NCI-H2107 treated with DMSO at 0.1 percent for 48 hours (cell line): ENCODE measurements at regions not wholly inside any gene's neighbourhood (a gene's known extent, or its start where the extent isn't known, plus 50 kb on each side); places are given as distances from the start of the nearest gene placed in this dataset.

ENCODE experiments used
- DNase-seq: peaks from one replicate; lab custom pipeline; 2025; ENCODE audit not compliant: unreplicated experiment; lab: John Stamatoyannopoulos, UW

- DNase-seq = no peak
Observed at GRCh38 chr4:96521046-96521536, 681.2 kb downstream of the PDHA2 start.

GRCh38 chr4:96523611-96524010 is 683.7 kb downstream of the PDHA2 start:
- no peak for DNase-seq

- no peak for DNase-seq
Observed at GRCh38 chr4:96524311-96524875, 684.5 kb downstream of the PDHA2 start.

- DNase-seq = no peak
Observed at GRCh38 chr4:96525898-96526297, 686.0 kb downstream of the PDHA2 start.

GRCh38 chr4:96526625-96527024 is 686.7 kb downstream of the PDHA2 start:
- no peak for DNase-seq

GRCh38 chr4:96531836-96532235 is 691.9 kb downstream of the PDHA2 start:
- no peak for DNase-seq

GRCh38 chr4:96543346-96543745 is 703.5 kb downstream of the PDHA2 start:
- DNase-seq = no peak

- DNase-seq = no peak
Observed at GRCh38 chr4:96558466-96558865, 718.6 kb downstream of the PDHA2 start.

GRCh38 chr4:96566755-96567154 is 726.9 kb downstream of the PDHA2 start:
- DNase-seq = no peak

GRCh38 chr4:96585304-96585703 is 745.4 kb downstream of the PDHA2 start:
- no peak for DNase-seq

GRCh38 chr4:96593422-96593821 is 753.5 kb downstream of the PDHA2 start:
- no peak for DNase-seq

GRCh38 chr4:96598465-96598864 is 758.6 kb downstream of the PDHA2 start:
- no peak for DNase-seq

- DNase-seq = peak; percentile 1
Observed at GRCh38 chr4:96599752-96600151, 759.9 kb downstream of the PDHA2 start.

- DNase-seq = peak; percentile 0
Observed at GRCh38 chr4:96602661-96603060, 762.8 kb downstream of the PDHA2 start.

GRCh38 chr4:96603641-96604040 is 763.7 kb downstream of the PDHA2 start:
- DNase-seq = no peak

GRCh38 chr4:96606451-96606850 is 766.6 kb downstream of the PDHA2 start:
- no peak for DNase-seq

GRCh38 chr4:96626023-96626422 is 786.1 kb downstream of the PDHA2 start:
- DNase-seq = no peak

- no peak for DNase-seq
Observed at GRCh38 chr4:96630839-96631238, 790.9 kb downstream of the PDHA2 start.

GRCh38 chr4:96637971-96638412 is 798.1 kb downstream of the PDHA2 start:
- DNase-seq = no peak

- DNase-seq = no peak
Observed at GRCh38 chr4:96639932-96640331, 800.0 kb downstream of the PDHA2 start.

GRCh38 chr4:96642490-96642889 is 802.6 kb downstream of the PDHA2 start:
- DNase-seq = no peak

GRCh38 chr4:96646146-96646545 is 806.3 kb downstream of the PDHA2 start:
- no peak for DNase-seq

- DNase-seq = no peak
Observed at GRCh38 chr4:96649536-96649935, 809.6 kb downstream of the PDHA2 start.
